ENCODE measurements at regions not wholly inside any gene's neighbourhood (a gene's known extent, or its start where the extent isn't known, plus 50 kb on each side); places are given as distances from the start of the nearest gene placed in this dataset.

GRCh38 chr15:93646193-93646592 is 557.2 kb upstream of the RGMA start:
- H3K27ac ChIP-seq, result no peak overlapping the region
- no peak for TF ChIP-seq CTCF (conservative IDR thresholded peaks at IDR 0.05; ENCODE audit: low read depth)
- DNase-seq (ENCODE audit: low spot score), result no peak
- POLR2A ChIA-PET (ENCODE audit: low non-redundant PET), result no interaction called here
- CTCF ChIA-PET, result no interaction called here

- no peak for DNase-seq (ENCODE audit: low spot score)
- no peak for TF ChIP-seq CTCF (conservative IDR thresholded peaks at IDR 0.05; ENCODE audit: low read depth)
- ChIA-PET CTCF (no interaction called here), POLR2A (ENCODE audit: low non-redundant PET) (no interaction called here)
- no peak overlapping the region for H3K27ac ChIP-seq
These were observed 556.6 kb upstream of the RGMA start for GRCh38 chr15:93645594-93645993.

- no peak for DNase-seq (ENCODE audit: low spot score)
- ChIA-PET CTCF (no interaction called here), POLR2A (ENCODE audit: low non-redundant PET) (no interaction called here)
- no peak overlapping the region for H3K27ac ChIP-seq
- no peak for TF ChIP-seq CTCF (conservative IDR thresholded peaks at IDR 0.05; ENCODE audit: low read depth)
These were observed 555.6 kb upstream of the RGMA start for GRCh38 chr15:93644595-93644994.

GRCh38 chr15:93640411-93640962 is 551.5 kb upstream of the RGMA start:
- ChIA-PET CTCF (no interaction called here), POLR2A (ENCODE audit: low non-redundant PET) (no interaction called here)
- no peak for TF ChIP-seq CTCF (conservative IDR thresholded peaks at IDR 0.05; ENCODE audit: low read depth)
- DNase-seq (ENCODE audit: low spot score), result no peak
- no peak overlapping the region for H3K27ac ChIP-seq

- no peak overlapping the region for H3K27ac ChIP-seq
- ChIA-PET CTCF (no interaction called here), POLR2A (ENCODE audit: low non-redundant PET) (no interaction called here)
- no peak for TF ChIP-seq CTCF (conservative IDR thresholded peaks at IDR 0.05; ENCODE audit: low read depth)
- DNase-seq (ENCODE audit: low spot score), result no peak
These were observed 543.1 kb upstream of the RGMA start for GRCh38 chr15:93631958-93632618.

GRCh38 chr15:93619597-93619996 is 530.6 kb upstream of the RGMA start:
- CTCF ChIA-PET, result interaction anchor here (1.3 kb wide), 1 partner anchor 532 kb away, joined by 3 read pairs; no protein-coding TSS in a partner anchor
- H3K27ac ChIP-seq, result no peak overlapping the region
- POLR2A ChIA-PET (ENCODE audit: low non-redundant PET), result no interaction called here
- no peak for TF ChIP-seq CTCF (conservative IDR thresholded peaks at IDR 0.05; ENCODE audit: low read depth)
- no peak for DNase-seq (ENCODE audit: low spot score)

All from RWPE1 (cell line).